ENCODE measurements at regions not wholly inside any gene's neighbourhood (a gene's known extent, or its start where the extent isn't known, plus 50 kb on each side); places are given as distances from the start of the nearest gene placed in this dataset.

DNA sequence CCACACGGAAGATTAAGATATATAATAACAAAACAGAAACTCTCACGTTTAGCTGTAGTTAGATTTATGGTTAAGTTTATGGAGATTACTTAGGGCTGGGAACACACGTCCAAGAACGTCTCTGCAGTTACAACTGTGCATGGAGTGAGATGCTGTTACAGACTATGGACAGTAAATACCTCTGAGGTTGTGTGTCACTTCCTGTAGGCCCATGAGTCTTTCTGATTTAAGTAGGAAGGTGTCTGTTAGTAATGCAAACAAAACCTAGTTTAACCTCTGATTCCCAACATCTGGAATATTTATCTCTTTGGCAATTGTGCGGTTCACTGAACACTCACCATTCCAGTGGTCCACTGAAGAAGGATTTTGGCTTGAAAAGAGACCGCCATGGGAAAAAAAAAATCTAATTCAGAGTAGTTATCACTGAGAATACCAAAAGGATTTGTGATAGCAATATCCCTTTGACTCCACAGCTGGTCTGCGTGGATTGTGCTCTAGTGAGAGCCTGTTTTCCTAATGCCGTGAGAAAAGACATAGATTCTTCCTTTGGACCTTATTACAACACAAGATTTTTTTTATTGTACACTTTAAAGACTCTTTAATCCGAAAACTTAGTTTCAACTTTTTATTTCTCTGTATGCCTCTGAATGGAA, 478.2 kb upstream of the CITED2 start:
- 86 to 93% methylated on average over 4 to 8 of the region's 9 CpGs for WGBS, 2 experiments (ENCODE audit: insufficient coverage in 1 of 2, insufficient read length in 1 of 2)
- Mint-ChIP-seq H3K4me1 (peaks cover 42% of the 10 kb centered on the region), H3K27ac (no peak overlapping the region), H3K9me3 (no peaks in the 10 kb centered on the region), H3K27me3 (ENCODE audit: insufficient read depth) (no peaks in the 10 kb centered on the region), H3K36me3 (ENCODE audit: low read depth) (no peaks in the 10 kb centered on the region), H3K4me3 (no peak overlapping the region)
- Histone ChIP-seq H3K9ac (ENCODE audit: extremely low read depth, low read length, poor library complexity, severe bottlenecking) (no peak overlapping the region), H3K4me1 (ENCODE audit: control insufficient read depth, insufficient read depth, low read length) (no peaks in the 10 kb centered on the region), H3K4me3 (ENCODE audit: low read length) (no peak overlapping the region), H3K27ac (ENCODE audit: low read depth, low read length) (no peak overlapping the region), H3K9me3 (ENCODE audit: control insufficient read depth, low read length) (peaks cover 18% of the 10 kb centered on the region), H3K27me3 (ENCODE audit: control insufficient read depth, insufficient read depth, low read length, poor library complexity, severe bottlenecking) (no peaks in the 10 kb centered on the region), H3K36me3 (ENCODE audit: control insufficient read depth, insufficient read depth, low read length) (no peaks in the 10 kb centered on the region)
- TF ChIP-seq, protein P1, sequence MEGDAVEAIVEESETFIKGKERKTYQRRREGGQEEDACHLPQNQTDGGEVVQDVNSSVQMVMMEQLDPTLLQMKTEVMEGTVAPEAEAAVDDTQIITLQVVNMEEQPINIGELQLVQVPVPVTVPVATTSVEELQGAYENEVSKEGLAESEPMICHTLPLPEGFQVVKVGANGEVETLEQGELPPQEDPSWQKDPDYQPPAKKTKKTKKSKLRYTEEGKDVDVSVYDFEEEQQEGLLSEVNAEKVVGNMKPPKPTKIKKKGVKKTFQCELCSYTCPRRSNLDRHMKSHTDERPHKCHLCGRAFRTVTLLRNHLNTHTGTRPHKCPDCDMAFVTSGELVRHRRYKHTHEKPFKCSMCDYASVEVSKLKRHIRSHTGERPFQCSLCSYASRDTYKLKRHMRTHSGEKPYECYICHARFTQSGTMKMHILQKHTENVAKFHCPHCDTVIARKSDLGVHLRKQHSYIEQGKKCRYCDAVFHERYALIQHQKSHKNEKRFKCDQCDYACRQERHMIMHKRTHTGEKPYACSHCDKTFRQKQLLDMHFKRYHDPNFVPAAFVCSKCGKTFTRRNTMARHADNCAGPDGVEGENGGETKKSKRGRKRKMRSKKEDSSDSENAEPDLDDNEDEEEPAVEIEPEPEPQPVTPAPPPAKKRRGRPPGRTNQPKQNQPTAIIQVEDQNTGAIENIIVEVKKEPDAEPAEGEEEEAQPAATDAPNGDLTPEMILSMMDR (conservative IDR thresholded peaks at IDR 0.05) = no peak
- no peak for DNase-seq

DNA sequence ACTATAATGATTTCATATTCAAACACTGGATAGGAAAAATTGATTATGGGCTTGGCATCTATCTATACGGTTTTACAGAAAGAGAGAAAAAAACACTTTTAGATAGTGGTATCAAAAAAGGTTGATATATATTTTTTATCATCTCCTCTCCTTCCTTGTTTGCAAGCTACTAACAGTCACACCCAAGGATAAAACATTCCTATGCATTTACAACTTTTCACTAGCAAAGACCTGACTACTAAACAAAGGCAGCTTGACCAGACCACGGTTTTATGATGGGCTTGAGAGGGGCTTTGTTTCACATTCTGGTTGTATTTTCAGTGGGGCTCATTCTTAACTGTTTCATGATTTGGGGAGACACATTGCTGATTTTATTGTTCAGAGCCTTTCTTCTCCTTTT, 477.6 kb upstream of the CITED2 start:
- Histone ChIP-seq H3K36me3 (ENCODE audit: control insufficient read depth, insufficient read depth, low read length) (no peaks in the 10 kb centered on the region), H3K27me3 (ENCODE audit: control insufficient read depth, insufficient read depth, low read length, poor library complexity, severe bottlenecking) (no peaks in the 10 kb centered on the region), H3K4me3 (ENCODE audit: low read length) (no peak overlapping the region), H3K9me3 (ENCODE audit: control insufficient read depth, low read length) (peaks cover 18% of the 10 kb centered on the region), H3K4me1 (ENCODE audit: control insufficient read depth, insufficient read depth, low read length) (no peaks in the 10 kb centered on the region), H3K9ac (ENCODE audit: extremely low read depth, low read length, poor library complexity, severe bottlenecking) (no peak overlapping the region), H3K27ac (ENCODE audit: low read depth, low read length) (no peak overlapping the region)
- H3K27ac Mint-ChIP-seq = no peak overlapping the region
- no peaks in the 10 kb centered on the region for H3K9me3 Mint-ChIP-seq
- 97% methylated on average over 2 of the region's 2 CpGs; no CpG with 5 or more reads in 1 of the 2 experiments for WGBS, 2 experiments (ENCODE audit: insufficient coverage in 1 of 2, insufficient read length in 1 of 2)
- TF ChIP-seq, protein P1 (conservative IDR thresholded peaks at IDR 0.05) = no peak
- no peak overlapping the region for H3K4me3 Mint-ChIP-seq
- no peaks in the 10 kb centered on the region for H3K27me3 Mint-ChIP-seq (ENCODE audit: insufficient read depth)
- DNase-seq = no peak
- peaks cover 45% of the 10 kb centered on the region for H3K4me1 Mint-ChIP-seq
- no peaks in the 10 kb centered on the region for H3K36me3 Mint-ChIP-seq (ENCODE audit: low read depth)

DNA sequence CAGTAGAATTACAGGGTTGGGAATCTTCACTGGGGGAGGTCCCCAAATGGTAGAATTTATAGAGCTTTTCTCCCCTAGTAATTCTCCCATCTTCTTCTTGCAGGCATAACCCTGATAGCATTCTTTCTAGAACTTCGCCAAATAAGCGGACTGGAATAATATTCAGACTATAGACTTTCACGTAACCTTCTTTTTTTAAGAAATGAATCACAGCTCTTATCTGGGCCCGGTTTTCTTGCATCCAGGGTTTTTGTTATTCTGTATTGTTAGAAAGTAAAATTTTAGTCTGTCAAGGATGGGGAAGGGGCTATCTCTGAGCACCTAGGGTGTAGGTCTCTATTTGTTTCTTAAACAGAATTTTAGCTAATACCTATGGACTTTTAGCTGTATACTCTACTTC, 476.8 kb upstream of the CITED2 start:
- Histone ChIP-seq H3K9me3 (ENCODE audit: control insufficient read depth, low read length) (peaks cover 18% of the 10 kb centered on the region), H3K9ac (ENCODE audit: extremely low read depth, low read length, poor library complexity, severe bottlenecking) (no peak overlapping the region), H3K27me3 (ENCODE audit: control insufficient read depth, insufficient read depth, low read length, poor library complexity, severe bottlenecking) (no peaks in the 10 kb centered on the region), H3K27ac (ENCODE audit: low read depth, low read length) (no peak overlapping the region), H3K4me1 (ENCODE audit: control insufficient read depth, insufficient read depth, low read length) (peaks cover 3% of the 10 kb centered on the region), H3K36me3 (ENCODE audit: control insufficient read depth, insufficient read depth, low read length) (no peaks in the 10 kb centered on the region), H3K4me3 (ENCODE audit: low read length) (no peak overlapping the region)
- no peak overlapping the region for H3K4me3 Mint-ChIP-seq
- DNase-seq = no peak
- TF ChIP-seq, protein P1 (conservative IDR thresholded peaks at IDR 0.05) = no peak
- no peaks in the 10 kb centered on the region for H3K9me3 Mint-ChIP-seq
- no peaks in the 10 kb centered on the region for H3K36me3 Mint-ChIP-seq (ENCODE audit: low read depth)
- 73% methylated on average over 4 of the region's 4 CpGs; no CpG with 5 or more reads in 1 of the 2 experiments for WGBS, 2 experiments (ENCODE audit: insufficient coverage in 1 of 2, insufficient read length in 1 of 2)
- H3K27ac Mint-ChIP-seq = no peak overlapping the region
- peaks cover 42% of the 10 kb centered on the region for H3K4me1 Mint-ChIP-seq
- no peaks in the 10 kb centered on the region for H3K27me3 Mint-ChIP-seq (ENCODE audit: insufficient read depth)

Data from endodermal cell (in vitro differentiated cells).